ENCODE measurements at regions not wholly inside any gene's neighbourhood (a gene's known extent, or its start where the extent isn't known, plus 50 kb on each side); places are given as distances from the start of the nearest gene placed in this dataset.
"Not testable (repeated sequence)": the region's sequence is repeated elsewhere in the genome, so short reads cannot be mapped to it uniquely, and the experiment has no call there.

DNA sequence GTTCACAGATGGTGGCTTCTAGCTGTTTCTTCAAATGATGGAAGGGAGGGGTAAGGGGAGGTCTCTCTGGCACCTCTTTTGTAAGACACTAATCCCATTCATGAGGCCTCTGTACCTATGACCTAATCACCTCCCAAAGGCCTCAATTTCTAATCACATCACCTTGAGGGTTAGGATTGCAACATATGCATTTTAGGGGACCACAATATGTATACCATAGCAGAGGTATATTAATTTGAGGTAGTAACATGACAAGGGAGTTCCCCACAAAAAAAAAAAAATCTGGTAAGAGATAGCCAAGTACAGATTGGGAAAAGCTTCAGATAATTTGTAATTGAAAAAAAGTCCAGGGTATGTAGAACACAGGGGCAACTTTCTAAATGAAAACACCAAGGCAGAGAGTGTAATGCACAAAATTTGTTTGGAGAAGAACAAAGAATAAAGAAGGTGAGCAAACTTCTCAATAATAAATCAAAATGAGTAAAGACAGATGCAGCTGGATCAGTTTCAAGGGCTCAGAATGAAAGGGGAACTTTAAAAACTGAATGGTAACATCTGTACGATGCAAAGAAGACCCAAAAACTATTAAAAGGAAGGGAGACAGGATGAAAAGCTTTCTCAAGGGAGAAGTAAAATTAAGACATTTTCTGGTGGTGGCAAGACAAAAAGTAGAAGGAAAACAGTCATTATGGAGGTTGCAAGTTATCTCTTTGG lies 125.5 kb upstream of the DCN start:
- in situ Hi-C loops (cut with MboI; ENCODE audit: low sequenced_read_pairs), result no loop called here

DNA sequence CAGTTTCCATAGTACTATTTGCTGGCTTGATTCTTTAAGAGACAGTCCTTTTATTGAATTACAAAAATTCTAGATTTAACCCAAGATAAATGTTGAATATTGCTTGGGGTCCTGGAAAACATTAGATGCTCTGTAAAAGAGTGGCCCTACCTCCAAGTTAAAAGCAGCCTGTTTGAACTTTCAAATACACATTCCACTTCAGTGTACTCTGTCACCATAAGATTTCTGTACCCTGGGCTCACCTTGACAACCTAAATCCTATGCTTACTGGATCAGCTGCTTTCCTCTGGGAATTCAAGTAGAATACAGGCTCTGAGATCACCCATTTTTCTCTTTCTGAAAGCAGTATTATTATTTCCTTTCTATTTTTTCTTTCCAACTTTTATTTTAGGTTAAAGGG lies 107.7 kb upstream of the DCN start:
- in situ Hi-C loops (cut with MboI; ENCODE audit: low sequenced_read_pairs), result no loop called here

DNA sequence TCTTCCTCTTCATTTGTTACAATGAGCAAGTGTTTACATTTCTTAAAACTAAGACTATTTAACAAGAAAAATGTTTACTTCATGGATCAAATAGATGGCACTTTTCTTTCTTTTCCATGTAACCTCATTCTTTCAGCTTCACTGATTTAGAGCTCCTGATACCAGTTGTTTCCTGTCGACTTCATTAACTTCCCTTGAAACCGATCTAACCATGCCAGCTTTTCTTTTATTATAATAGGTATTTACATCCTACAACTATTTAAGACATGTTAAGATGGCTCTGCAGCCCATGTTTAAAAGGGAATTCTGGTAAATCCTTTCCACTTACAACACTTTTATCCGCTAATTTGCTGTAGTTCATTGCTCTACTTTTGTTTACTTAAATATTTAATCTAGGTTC lies 107.3 kb upstream of the DCN start:
- in situ Hi-C loops (cut with MboI; ENCODE audit: low sequenced_read_pairs), result no loop called here

DNA sequence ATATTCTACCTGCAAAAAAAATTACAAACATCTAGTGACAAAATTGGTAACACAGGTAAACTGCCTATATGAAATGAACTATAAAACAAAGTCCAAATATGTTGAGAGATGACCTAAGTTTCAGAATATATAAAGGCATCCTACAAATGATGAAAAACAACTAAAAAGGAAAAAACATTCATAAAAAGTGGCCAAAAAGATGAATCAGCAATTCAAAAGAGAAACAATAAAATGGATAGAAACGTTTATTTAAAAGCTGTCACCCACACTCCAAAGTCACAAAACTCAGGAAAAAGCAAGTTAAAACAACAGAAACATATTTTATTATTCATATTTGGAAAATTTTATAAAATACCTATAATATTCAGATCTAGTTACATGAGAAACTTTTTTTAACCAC lies 106.5 kb upstream of the DCN start:
- in situ Hi-C loops (cut with MboI; ENCODE audit: low sequenced_read_pairs), result no loop called here

DNA sequence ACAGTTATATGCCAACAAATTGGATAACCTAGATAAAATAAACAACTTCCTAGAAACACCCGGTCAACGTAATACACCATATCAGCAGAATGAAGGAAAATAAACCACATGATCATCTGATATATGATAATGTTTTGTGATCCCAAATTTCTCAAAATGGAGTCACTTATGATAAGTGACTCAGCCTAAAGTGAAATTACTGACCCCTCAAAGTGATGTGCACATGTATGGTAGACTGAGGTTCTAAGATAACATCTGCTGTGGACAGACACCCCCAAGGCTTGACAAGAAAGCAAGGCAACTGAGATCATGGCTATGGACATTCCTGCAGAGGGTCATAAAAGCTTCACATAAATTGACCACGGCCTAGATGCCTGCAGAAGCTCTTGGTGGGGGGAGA lies 105.1 kb upstream of the DCN start:
- in situ Hi-C loops (cut with MboI; ENCODE audit: low sequenced_read_pairs), result no loop called here

DNA sequence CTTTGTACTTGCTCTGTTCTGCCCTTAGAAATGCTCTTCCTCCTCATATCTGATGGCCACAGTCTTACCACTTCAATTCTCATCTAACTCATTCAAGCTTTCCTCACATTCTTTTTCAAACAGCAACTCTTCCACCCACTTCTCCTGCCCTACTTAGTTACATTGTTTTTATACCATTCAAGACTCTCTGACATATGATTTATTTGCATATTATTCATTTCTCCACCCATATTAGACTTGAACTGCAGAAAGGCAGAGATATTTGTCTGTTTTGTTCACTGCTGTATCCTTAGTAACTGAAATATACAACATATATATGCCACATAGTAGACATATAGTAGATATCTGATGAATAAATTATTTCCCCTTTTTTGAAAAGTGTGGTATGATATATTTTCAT lies 95.5 kb upstream of the DCN start:
- in situ Hi-C loops (cut with MboI; ENCODE audit: low sequenced_read_pairs), result no loop called here

DNA sequence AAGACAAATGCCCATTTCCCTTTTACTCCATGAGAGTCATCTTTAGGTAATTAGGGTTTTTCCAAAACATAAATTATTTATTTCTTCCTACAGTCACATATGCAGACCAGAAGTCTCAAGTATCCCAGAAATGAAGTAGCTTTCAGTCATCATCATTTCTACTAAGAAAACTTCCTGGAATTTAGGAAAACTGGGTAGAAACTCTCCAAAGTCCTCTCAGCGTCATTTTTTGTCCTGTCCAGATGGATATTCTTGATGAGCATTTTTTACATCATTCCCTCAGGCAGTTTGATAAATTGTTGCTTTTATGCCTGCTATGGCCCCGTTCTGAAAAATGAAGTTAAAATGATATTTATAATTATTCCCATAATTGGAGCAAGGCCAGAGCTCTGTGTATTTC lies 93.9 kb upstream of the DCN start:
- in situ Hi-C loops (cut with MboI; ENCODE audit: low sequenced_read_pairs), result no loop called here

DNA sequence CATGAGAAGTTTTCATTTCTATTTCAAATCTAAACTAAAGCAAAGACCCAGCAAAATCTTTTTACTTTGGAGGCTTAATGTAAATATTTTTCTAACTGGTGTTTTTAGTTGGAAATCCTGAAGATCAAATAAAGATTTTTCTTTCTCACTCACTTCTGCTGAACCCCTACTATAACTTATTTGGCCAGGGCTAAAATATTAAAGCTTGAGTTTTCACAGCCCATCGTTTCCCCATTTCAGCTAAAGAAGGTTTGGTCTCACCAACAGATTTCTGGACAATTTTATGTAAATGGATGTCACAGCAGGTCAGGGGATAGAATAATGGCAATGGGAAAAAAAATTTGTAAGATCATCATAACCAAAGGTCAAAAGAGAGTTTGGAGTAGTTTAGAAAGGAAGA lies 92.7 kb upstream of the DCN start:
- in situ Hi-C loops (cut with MboI; ENCODE audit: low sequenced_read_pairs), result no loop called here

DNA sequence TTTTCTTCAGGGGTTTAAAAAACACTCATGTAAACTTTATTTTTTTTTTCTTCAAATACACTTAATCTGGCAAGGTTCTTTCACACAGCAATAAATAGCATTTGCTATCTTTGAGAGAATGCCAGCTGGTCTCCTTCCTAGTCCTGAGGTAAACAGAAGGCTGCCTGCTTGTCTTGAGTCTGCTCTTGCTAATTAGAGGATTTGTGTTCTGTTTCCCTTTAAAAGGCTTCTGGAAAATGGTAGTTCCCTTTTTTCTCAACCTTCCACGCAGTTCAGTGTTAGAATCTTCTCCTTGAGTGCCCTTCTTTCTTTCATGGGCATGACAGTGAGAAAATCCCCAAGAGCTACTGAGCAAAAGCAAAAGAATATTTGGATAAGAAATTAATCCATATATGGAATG lies 92.3 kb upstream of the DCN start:
- in situ Hi-C loops (cut with MboI; ENCODE audit: low sequenced_read_pairs), result no loop called here

DNA sequence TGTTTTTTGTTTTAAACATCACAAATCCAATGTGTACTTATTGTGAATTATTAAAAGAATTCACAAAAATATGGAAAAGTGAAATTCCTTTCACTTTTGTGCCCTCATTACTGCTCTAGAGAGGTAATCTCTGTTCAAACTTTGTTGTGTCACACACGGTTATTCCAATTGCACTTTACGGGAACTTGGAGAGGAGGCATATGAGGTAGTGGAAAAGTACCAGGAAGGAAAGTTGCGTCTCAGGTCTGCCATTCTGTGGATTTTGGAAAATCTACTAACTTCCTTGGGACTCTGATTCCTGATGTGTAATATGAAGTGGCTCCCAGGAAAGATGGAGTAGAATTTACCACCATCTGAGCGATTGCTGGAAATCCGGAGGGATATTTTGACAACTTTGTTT lies 90.9 kb upstream of the DCN start:
- in situ Hi-C loops (cut with MboI; ENCODE audit: low sequenced_read_pairs), result no loop called here

DNA sequence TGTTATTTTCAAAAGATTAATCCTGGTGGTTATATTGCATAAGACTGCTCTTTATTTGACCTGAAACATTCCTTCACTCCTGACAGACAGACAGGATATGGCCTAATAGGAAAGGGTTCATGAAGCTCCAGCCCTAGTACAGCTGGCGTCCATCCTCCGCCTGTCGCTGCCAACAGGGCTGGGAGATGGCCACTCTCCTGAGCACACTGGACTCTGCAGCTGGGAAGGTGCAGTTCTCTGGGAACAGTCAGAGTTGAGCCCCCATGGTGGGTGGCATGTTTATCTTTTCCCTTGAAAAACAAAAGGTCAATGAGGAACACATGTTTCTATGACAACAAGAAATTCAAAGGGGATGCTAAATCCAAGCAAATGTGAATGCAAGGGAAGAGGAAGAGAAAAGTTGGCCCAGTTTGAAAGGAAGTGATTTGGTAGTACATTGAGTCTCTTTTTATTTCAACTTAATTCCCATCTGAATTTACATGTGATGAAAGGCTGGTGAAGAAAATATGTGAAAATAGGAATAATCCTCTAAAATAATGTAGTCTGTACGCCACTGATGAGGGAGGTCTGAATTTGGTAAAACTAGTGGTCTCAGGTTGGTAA lies 89.9 kb upstream of the DCN start:
- in situ Hi-C loops (cut with MboI; ENCODE audit: low sequenced_read_pairs), result no loop called here

DNA sequence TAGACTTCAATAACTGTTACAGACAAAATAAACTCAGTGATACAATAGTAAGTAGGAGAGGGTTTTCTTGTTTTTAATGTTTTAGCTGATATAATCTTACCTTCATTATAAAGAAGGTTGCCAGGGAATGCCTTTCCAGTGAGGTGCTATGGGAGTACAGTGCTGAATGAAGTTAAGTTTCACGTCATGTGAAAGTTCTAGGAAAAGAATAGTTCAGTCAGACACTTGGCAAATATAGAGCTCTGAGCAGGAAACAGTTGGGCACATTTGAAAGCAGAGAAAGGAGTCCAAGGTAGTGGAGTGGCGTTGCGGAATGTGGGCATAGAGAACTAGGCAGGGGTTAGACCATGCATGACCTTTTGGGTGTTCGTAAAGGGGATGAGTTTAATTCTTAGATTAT lies 88.6 kb upstream of the DCN start:
- in situ Hi-C loops (cut with MboI; ENCODE audit: low sequenced_read_pairs), result no loop called here

DNA sequence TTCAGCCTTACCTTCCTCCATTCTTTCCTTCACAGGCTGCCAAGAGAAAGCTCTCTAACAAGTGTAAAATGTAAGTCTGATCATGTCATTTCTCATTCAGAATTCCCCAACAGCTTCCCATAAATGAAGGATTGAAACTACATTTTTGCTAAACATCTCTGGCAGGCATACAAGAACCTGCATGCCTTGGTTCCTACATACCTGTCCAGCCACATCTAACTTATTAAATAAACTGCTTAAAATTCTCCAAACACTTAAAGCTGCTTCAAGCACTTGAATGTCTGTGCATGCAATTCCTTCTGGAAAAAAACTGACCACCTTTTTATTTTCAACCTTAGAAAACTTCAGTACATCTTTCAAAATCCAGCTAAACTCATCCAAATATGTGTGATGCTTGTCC lies 84.4 kb upstream of the DCN start:
- in situ Hi-C loops (cut with MboI; ENCODE audit: low sequenced_read_pairs), result no loop called here

DNA sequence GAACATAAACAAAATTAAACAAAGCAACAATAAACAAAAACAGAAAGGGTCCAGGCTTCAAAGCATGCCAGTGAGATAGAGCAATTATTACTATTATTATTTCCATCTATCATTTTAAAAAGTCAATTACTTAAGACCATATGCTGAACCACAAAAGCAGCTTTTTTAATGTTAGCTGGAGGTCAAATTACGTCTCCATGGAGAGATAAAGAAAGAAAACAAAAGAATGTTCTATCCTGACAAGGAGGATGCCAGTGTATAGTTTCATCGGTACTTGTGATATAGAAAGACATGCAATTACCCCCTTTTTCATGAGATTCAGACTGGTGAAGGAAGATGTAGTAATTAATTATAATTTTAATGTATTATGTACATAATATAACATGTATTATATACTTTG lies 81.6 kb upstream of the DCN start:
- in situ Hi-C loops (cut with MboI; ENCODE audit: low sequenced_read_pairs), result no loop called here

DNA sequence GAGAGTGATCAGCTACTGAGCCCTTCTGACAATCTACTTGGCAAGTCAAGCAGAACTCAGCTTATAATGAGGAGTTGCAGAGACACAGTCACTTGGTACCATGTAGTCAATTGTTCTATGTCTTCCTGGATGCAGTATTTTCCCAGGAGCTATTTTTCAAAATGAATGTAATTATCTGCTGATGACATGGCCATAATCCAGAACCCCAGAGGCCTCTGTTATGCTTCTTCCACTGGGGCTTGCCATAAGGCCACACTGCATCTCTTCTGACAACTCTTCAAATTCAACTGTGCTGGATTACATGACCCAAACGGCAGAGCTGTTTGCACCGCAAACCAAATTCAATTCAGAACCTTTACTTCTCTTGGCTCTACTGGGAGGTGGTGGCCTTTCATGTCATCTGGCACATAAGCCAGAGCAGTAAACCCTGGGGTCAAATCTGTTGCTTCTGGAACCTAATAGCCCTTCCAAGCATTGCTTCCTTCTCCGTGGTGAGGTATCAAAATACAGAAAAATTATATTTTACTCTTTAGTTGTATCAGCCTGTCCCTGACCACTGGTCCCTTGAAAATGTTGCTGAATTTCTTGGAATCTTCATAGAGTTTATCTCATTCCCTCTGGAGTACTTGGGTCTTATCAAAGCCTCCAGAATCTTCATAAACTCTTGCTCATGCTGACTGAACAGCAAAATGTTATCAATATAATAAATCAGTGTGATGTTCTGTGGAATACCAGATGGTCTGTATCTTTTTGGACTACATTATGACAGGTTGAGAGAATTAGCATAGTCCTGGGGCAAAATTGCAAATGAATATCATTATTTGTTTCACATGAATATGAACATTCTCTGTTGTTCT lies 79.4 kb upstream of the DCN start:
- in situ Hi-C loops (cut with MboI; ENCODE audit: low sequenced_read_pairs), result no loop called here

DNA sequence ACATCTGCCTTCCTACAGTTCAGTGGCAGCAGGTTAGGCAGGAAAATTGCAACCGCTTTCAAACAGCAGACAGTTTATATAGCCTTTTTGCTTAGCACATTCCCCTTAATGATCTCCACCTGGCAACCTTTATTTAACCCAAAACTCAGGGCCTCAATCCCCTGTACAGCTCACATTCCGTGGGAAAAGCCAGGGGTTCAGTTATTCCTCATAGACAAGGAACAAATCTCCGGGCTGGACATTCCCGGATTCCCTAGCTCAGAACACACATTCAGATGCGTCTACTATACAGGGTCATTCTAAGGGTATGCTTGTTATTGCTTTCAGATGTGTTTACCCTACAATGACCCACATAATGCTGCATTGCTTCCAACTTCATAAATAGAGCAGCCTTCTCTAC lies 73.8 kb upstream of the DCN start:
- in situ Hi-C loops (cut with MboI; ENCODE audit: low sequenced_read_pairs), result no loop called here

DNA sequence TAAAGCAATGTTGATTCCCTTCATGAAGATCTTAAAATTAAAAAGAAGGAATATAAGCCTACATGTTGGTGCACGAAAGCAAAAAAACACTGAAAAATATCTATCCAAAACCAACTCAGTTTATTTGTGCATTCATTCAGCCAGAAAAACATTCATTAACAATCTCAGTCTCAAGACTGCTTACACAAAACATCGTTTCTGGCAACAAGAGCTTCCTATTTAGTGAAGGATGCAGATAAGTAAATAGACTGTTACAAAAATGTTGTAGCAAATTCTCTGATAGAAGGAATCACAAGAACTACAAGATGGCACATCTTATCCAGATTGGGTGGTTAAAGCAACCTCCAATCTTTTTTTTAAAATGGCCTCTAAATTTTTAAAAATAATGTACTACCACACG lies 69.7 kb upstream of the DCN start:
- in situ Hi-C loops (cut with MboI; ENCODE audit: low sequenced_read_pairs), result no loop called here

DNA sequence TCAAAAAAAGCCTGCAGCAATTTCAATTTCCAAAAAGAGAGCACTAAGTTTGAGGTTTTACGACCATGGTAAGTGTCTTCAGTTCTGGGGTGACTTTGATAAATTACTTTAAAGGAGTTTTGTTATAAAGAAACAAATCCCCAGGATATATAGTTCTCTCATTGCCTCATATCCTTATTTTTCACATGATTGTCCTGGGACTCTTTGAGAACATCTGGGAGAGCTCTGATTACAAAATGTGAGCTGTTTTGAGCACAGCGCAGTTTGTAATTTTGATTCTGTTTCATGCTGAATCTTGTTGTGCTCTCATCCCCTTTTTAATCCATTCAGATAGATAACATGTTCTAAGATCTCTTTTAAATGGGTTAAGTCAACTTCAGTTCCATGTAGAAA lies 67.7 kb upstream of the DCN start:
- in situ Hi-C loops (cut with MboI; ENCODE audit: low sequenced_read_pairs), result no loop called here

DNA sequence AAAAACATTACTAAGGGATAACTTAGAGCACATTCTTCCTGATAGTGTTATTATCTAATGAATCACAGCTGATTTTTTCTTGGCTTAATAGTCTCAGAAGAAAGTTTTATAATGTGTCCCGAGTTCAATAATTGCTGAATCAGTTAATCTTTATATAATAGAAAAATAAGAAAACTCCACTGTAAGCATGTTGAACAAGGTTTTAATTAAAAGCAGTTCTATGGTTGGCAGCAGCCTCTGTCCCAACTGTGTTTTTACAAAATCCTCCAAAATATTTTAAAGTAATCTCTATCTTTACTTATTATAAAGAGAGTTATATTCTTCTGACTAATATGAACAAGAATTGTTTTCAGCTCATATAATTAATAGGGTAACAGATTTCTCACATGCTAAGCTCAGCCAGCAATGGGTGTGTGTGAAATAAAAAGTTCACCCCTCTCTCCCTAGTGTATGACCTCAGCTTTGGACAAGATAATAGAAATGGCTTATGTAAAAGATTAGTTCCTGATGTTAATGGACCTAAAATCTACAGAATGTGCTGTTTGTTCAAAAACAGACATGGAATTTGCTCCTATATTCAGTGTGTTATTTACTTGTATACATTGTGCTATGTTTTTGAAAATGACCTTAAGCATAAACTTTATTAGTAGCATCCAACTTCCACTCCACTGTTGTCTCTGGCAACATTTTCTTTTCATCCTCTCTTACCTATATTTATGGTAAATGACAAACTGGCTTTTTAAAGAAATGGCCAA lies 67.1 kb upstream of the DCN start:
- in situ Hi-C loops (cut with MboI; ENCODE audit: low sequenced_read_pairs), result no loop called here

DNA sequence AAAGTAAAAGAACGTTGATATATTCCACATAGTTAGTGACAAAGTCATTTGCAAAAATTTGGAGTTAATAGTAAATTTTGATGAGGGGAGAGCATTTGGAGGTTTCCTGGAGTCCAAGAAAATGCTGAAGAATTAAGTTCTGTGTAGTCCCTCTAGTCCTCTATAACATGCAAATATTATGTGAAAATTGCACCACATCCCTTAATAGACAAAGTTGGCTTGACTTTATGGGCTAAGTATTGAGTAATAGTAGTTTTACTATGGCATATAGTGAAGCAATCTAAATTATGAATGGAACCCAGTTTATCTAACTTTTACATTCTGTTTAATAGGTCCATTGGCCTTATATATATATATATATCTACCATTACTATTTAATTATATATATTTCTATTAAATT lies 66.4 kb upstream of the DCN start:
- in situ Hi-C loops (cut with MboI; ENCODE audit: low sequenced_read_pairs), result no loop called here

DNA sequence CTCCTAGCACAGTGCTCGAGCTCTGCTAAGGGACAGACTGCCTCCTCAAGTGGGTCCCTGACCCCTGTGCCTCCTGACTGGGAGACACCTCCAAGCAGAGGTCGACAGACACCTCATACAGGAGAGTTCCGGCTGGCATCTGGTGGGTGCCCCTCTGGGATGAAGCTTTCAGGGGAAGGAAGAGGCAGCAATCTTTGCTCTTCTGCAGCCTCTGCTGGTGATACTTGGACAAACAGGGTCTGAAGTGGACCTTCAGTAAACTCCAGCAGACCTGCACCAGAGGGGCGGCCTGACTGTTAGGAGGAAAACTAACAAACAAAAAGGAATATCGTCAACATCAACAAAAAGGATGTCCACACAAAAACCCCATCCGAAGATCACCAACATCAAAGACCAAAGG lies 60.6 kb upstream of the DCN start:
- in situ Hi-C loops (cut with MboI; ENCODE audit: low sequenced_read_pairs), result not testable (repeated sequence)

DNA sequence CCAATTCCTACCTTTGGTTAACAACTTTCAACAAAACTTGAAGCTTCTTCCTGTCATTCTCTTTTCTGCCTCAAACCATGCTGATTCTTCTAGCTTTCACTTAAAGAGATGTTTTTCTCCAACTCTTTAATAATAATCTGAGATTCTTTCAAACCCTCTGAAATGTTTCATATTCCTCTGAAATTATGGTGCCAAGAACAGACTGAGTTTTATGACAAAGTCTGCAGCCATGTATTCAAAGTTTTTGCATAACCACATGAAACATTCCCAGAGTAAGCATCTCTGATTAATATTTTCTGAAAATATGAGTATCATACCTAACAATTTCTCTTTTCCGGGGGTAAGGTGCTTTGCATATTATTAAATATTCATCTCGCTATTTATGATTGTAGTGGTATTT lies 59.1 kb upstream of the DCN start:
- in situ Hi-C loops (cut with MboI; ENCODE audit: low sequenced_read_pairs), result no loop called here

Data from HL-60/S4 (cell line).